ENCODE measurements at regions not wholly inside any gene's neighbourhood (a gene's known extent, or its start where the extent isn't known, plus 50 kb on each side); places are given as distances from the start of the nearest gene placed in this dataset.
"Not testable (repeated sequence)": the region's sequence is repeated elsewhere in the genome, so short reads cannot be mapped to it uniquely, and the experiment has no call there.

DNA sequence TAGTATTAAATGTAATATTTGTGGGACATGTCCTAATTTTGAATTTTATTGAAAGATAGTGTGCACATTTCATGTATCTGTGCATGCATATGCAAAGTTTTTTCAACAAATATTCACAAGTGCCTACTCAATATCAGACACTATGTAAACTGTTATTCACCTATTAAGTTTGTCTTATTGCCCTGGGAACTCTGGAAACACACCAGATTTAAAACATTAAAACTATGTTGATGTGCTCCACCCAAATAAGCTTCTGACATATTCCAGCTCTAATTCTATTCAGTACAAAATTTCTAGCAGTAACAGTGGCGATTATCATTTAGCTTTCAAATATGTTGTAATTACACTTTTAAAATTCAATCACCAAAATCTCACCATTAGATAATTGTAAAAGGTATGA lies 183.1 kb upstream of the TTC29 start:
- no peak for DNase-seq (ENCODE audit: low read depth, low spot score)
- in situ Hi-C loops (cut with HindIII; ENCODE audit: low pct_unique_long_range_greater_than_20kb, low sequenced_read_pairs), result no loop called here

DNA sequence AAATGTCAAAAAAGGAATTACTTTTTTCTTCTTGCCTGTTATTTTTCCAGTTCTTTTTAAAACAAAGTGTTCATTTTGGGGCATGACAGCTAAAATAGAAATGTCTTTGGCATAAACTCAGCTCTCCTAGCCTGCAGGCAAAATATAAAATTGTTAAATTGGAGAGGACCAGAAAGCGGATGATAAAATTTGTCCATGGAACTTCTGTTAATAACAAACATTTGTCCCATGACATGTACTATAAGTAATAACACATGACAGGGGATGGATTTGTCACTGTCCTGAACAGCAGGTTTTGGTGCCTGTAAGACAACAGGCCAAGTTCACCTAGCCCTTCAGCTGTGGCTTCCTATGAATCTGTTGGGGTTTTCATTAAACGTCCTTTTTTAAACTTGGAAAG lies 184.0 kb upstream of the TTC29 start:
- no peak for DNase-seq (ENCODE audit: low read depth, low spot score)
- in situ Hi-C loops (cut with HindIII; ENCODE audit: low pct_unique_long_range_greater_than_20kb, low sequenced_read_pairs), result no loop called here

DNA sequence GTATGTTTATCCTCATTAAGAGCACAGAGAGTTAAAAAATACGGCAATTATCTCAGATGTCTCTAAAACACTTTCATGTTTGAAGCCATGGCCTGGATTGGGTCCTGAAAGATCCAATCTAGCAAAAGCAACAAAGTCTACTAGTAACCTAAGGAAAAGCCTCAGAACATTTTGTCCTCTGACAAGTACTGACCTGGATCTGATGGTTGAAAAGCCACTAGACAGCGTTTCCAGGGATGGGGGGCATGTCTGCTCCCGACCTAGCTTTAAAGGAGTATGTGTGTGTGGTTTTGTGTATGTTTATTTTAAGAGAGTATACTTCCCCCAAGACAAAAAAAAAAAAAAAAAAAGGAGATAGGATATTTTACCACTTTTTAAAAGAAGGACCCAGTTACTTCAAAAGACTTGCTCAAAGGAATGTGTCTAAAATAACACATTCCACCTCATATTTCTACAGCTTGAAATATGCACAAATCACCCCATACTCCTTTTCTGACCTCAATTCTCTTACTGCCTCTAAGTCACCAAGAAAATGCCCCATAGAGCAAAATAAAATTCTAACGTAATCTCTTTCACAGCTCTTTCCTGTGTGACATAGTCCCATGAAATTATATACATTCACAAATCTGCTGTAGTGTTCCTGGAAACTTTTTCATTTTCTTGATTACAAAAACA lies 189.0 kb upstream of the TTC29 start:
- DNase-seq (ENCODE audit: low read depth, low spot score), result no peak
- in situ Hi-C loops (cut with HindIII; ENCODE audit: low pct_unique_long_range_greater_than_20kb, low sequenced_read_pairs), result no loop called here

GRCh38 chr4:147136310-147136709 lies 190.6 kb upstream of the TTC29 start:
- in situ Hi-C loops (cut with HindIII; ENCODE audit: low pct_unique_long_range_greater_than_20kb, low sequenced_read_pairs), result no loop called here
- DNase-seq (ENCODE audit: low read depth, low spot score), result no peak

- no peak for DNase-seq (ENCODE audit: low read depth, low spot score)
- in situ Hi-C loops (cut with HindIII; ENCODE audit: low pct_unique_long_range_greater_than_20kb, low sequenced_read_pairs), result no loop called here
Observed at GRCh38 chr4:147136751-147137150, 191.1 kb upstream of the TTC29 start.

DNA sequence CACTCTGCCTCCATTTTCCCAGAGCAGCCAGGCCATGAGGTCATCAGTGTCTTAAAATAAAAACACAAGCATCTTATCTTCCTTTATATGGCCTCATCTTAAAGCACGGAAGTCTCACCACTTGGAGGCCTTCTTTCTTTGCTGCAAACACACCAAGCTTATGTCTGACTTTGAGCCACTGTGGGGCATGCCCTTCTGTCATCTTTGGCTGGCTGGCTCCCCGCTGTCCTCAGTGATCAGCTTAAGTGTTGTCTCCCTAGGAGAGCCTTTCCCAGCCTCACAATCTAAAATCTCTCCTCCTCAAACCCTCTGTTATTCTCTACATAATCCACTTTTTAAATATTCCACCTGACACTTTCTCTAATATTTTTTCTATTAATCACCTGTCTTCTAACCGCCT lies 191.6 kb upstream of the TTC29 start:
- DNase-seq (ENCODE audit: low read depth, low spot score), result no peak
- in situ Hi-C loops (cut with HindIII; ENCODE audit: low pct_unique_long_range_greater_than_20kb, low sequenced_read_pairs), result no loop called here

- in situ Hi-C loops (cut with HindIII; ENCODE audit: low pct_unique_long_range_greater_than_20kb, low sequenced_read_pairs), result no loop called here
- no peak for DNase-seq (ENCODE audit: low read depth, low spot score)
Observed at GRCh38 chr4:147138171-147138570, 192.5 kb upstream of the TTC29 start.

DNA sequence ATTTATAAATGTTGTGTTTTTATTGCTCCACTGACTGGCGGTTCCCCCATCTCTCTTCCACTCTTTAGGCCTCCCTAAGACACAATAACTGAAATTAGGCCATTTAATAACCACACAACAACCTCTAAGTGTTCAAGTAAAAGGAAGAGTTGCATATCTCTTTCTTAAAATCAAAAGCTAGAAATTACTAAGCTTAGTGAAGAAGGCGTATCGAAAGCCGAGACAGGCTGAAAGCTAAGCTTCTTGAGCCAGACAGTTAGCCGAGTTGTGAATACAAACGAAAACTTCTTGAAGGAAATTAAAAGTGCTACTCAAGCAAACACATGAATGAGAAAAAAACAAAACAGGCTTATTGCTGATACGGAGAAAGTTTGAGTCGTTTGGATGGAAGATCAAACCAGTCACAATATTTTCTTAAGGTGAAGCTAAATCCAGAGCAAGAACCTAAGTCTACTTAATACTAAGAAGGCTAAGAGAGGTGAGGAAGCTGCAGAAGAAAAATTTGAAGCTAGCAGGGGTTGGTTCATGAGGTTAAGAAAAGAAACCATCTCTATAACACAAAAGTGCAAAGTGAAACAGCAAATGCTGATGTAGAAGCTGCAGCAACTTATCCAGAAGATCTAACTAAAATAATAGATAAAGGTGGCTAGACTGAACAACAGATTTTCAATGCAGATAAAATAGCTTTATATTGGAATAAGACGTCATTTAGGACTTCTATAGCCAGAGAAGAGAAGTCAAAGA lies 194.0 kb upstream of the TTC29 start:
- in situ Hi-C loops (cut with HindIII; ENCODE audit: low pct_unique_long_range_greater_than_20kb, low sequenced_read_pairs), result no loop called here
- DNase-seq (ENCODE audit: low read depth, low spot score), result no peak

DNA sequence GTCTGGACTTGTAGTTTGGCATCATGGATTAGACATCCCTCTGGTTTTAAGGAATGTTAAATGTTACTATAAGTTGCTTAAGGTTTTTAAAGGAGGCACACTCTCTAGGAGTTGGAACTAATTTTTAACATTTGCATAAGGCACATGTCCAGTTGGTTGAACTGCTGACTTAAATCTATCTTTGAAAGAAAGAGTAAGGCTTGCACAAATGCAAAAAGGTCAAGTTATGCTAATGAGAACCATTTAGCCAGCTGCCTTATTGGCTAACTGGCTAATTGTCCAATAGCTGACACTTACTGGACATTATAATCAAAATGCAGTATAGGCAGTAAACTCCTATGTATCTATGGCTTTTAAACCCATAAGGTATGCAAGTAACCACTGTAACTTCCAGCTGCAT lies 206.1 kb upstream of the TTC29 start:
- in situ Hi-C loops (cut with HindIII; ENCODE audit: low pct_unique_long_range_greater_than_20kb, low sequenced_read_pairs), result no loop called here
- no peak for DNase-seq (ENCODE audit: low read depth, low spot score)

DNA sequence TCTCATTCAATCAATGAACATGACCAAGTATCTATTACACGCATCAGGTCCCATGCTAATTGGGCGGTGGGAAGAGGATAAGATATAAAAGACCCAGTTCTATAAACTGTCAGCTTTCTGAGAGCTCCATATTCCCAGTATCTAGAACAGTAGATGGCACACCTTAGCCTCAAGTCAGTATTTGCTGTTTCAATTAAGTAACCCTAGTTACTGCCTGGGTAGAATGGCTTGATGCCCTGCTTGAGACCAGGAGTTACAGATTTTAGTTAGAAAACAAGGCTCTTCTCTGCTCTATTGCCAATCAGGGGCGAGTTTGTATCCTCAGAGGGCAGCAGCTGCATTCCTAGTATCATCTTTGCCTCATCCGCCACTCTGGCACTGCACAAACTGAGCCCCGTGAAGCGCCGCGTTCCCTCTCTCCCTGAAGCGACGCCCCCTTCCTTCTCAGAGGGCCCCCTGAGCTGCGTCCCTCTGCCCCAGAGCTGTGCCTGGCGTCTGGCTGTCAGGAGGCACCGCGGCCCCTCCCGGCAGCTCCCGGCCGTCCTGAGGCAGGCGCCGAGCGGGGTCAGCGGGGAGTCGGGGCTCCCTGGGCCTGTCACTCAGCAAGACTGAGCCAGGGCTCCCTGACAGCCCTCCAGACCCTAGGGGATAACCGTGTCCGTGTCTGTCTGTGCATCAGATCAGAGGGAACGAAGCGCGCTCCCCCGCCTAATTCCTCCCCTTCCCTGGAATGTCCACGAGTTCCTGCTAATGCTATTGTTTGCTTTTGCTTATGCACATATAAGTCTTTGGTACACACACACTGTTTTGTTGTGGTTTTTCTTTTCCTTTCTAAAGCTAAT lies 212.4 kb upstream of the TTC29 start:
- no peak for DNase-seq (ENCODE audit: low read depth, low spot score)
- in situ Hi-C loops (cut with HindIII; ENCODE audit: low pct_unique_long_range_greater_than_20kb, low sequenced_read_pairs), result no loop called here

GRCh38 chr4:147160908-147161513 lies 215.3 kb upstream of the TTC29 start:
- DNase-seq (ENCODE audit: low read depth, low spot score), result peak; percentile 57
- in situ Hi-C loops (cut with HindIII; ENCODE audit: low pct_unique_long_range_greater_than_20kb, low sequenced_read_pairs), result no loop called here

- DNase-seq (ENCODE audit: low read depth, low spot score), result no peak
- in situ Hi-C loops (cut with HindIII; ENCODE audit: low pct_unique_long_range_greater_than_20kb, low sequenced_read_pairs), result no loop called here
Observed at GRCh38 chr4:147163311-147163710, 217.6 kb upstream of the TTC29 start.

- DNase-seq (ENCODE audit: low read depth, low spot score); in situ Hi-C loops (cut with HindIII; ENCODE audit: low pct_unique_long_range_greater_than_20kb, low sequenced_read_pairs): not testable (repeated sequence)
Observed at GRCh38 chr4:147168200-147168599, 222.5 kb upstream of the TTC29 start.

GRCh38 chr4:147173322-147173721 lies 227.7 kb upstream of the TTC29 start:
- no peak for DNase-seq (ENCODE audit: low read depth, low spot score)
- in situ Hi-C loops (cut with HindIII; ENCODE audit: low pct_unique_long_range_greater_than_20kb, low sequenced_read_pairs), result no loop called here

DNA sequence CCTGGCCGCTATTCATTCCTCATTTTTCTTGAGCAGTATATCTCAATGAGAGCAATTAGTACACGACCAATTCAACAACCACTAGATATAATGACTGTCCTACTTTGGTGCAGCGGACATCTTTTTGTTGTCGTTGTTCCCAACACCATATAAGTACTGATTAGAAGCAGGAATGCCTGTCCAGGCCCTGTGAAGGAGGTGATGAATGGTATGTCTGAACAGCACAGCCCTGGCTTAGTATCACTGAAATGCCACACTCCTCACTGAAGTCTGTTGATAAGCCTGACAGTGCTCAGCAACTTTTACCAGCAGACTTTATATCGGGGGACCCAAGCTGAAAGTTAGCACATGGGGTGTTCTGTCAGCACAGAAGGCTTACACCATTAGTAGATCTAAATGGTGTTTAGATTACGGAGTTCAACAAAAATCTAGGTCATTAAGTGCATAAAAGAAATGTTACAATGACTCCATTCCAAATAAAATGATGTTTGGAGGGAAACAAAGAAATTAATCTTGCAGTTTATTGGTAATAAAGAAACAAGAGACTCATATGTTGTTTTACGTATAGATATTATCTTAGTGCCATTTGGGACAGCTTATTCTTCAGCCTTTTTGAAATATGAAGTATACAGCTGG lies 228.3 kb upstream of the TTC29 start:
- DNase-seq (ENCODE audit: low read depth, low spot score), result no peak
- in situ Hi-C loops (cut with HindIII; ENCODE audit: low pct_unique_long_range_greater_than_20kb, low sequenced_read_pairs), result no loop called here

- no peak for DNase-seq (ENCODE audit: low read depth, low spot score)
- in situ Hi-C loops (cut with HindIII; ENCODE audit: low pct_unique_long_range_greater_than_20kb, low sequenced_read_pairs), result no loop called here
Observed at GRCh38 chr4:147174591-147174990, 228.9 kb upstream of the TTC29 start.

GRCh38 chr4:147175460-147176025 lies 229.9 kb upstream of the TTC29 start:
- in situ Hi-C loops (cut with HindIII; ENCODE audit: low pct_unique_long_range_greater_than_20kb, low sequenced_read_pairs), result no loop called here
- no peak for DNase-seq (ENCODE audit: low read depth, low spot score)
